HUES48 (cell line): ENCODE measurements at regions not wholly inside any gene's neighbourhood (a gene's known extent, or its start where the extent isn't known, plus 50 kb on each side); places are given as distances from the start of the nearest gene placed in this dataset.

Experiments used
- H3K27ac ChIP-seq: one replicate; pipeline ENCODE4 v1.7.0; 2013; ENCODE audit warnings: low read depth, low read length, inconsistent platforms
- H3K27me3 ChIP-seq: 2 replicates; pipeline ENCODE4 v1.6.1; 2013; ENCODE audit warnings: mild to moderate bottlenecking, low read length; ENCODE audit not compliant: control insufficient read depth, insufficient read depth
- H3K36me3 ChIP-seq: 2 replicates; pipeline ENCODE4 v1.6.1; 2013; ENCODE audit warnings: low read length; ENCODE audit not compliant: control insufficient read depth, insufficient read depth
- H3K4me1 ChIP-seq: 2 replicates; pipeline ENCODE4 v1.6.1; 2013; ENCODE audit warnings: mild to moderate bottlenecking, low read length; ENCODE audit not compliant: control insufficient read depth, insufficient read depth
- H3K4me3 ChIP-seq: 2 replicates; pipeline ENCODE4 v1.5.1; 2013; ENCODE audit warnings: mild to moderate bottlenecking, low read depth, low read length
- H3K9ac ChIP-seq: 2 replicates; pipeline ENCODE4 v1.6.1; 2013; ENCODE audit warnings: mild to moderate bottlenecking, low read depth, low read length, moderate library complexity
- H3K9me3 ChIP-seq: 2 replicates; pipeline ENCODE4 v1.6.1; 2013; ENCODE audit warnings: low read length; ENCODE audit not compliant: control insufficient read depth, insufficient read depth

DNA sequence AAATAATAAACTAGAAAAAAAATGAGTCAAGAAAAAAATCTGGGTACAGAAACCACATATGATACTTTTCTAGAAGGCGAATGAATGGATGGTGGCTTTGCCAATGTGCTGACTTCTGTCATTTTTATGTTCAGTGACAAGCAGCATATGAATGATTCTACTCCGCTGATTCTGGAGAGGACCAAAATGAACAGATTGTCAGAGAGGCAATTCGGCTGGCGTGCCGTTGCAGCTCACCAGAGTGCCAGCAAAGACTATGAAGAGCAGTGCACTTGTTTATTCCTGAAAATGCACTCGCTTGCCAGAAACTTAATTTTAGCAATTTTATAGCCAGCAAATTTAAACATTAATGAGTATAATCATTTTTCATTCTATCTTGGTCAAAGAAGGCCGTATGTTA is 105.9 kb upstream of the NYAP2 start:
- H3K9ac ChIP-seq, result no peak overlapping the region
- H3K27ac ChIP-seq, result no peak overlapping the region
- H3K27me3 ChIP-seq, result no peaks in the 10 kb centered on the region
- H3K4me3 ChIP-seq, result no peak overlapping the region
- H3K9me3 ChIP-seq, result no peaks in the 10 kb centered on the region
- H3K36me3 ChIP-seq, result no peaks in the 10 kb centered on the region
- H3K4me1 ChIP-seq, result no peaks in the 10 kb centered on the region

DNA sequence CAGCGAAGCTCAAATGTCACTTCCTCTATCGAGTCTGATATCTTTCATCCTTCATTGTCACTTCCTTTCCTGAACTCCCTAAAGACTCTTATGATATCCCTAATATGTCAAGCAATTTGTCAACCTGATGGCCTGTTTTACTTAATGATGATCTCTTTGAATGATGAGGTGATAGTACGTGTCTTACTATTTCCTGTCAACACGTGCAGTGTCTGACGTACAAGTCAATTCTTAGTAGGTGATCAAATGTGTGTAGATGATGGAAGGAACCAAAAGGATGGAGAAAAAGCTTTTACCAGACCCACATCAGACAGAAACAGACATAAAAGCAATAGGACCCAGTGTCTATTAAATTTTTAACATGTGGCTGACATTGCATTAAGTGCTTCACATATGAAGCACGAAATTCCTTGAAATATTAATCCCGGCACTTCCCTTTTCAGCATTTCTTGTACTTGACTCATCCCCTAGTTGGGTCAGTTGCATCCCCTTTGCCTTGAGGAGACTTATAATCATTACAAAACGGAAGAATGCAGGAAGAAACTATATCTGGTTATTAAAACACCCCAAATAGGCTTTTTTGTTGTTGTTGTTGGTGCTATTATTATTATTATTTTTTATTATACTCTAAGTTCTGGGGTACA is 108.6 kb upstream of the NYAP2 start:
- no peaks in the 10 kb centered on the region for H3K9me3 ChIP-seq

DNA sequence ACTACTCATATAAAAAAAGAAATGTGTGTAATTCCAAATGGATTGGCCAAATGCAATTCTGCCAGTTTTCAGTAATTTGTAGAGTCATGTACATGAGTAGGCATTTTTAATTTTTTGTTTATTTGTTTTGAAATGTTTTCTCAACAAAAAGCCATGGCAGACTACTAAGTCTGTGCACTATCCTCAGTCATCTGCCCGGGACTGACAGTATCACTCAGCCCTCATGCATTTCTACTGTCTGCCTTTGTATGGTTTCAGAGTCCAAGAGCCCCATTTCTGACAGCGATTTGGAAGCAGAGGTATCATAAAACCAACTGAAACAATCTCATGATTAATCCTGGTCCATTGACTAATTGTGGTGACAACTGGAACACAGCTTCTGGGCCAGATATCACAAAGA is 109.9 kb upstream of the NYAP2 start:
- no peak overlapping the region for H3K27ac ChIP-seq
- H3K27me3 ChIP-seq, result no peaks in the 10 kb centered on the region
- H3K4me1 ChIP-seq, result no peaks in the 10 kb centered on the region
- H3K9me3 ChIP-seq, result no peaks in the 10 kb centered on the region
- no peak overlapping the region for H3K9ac ChIP-seq
- no peak overlapping the region for H3K4me3 ChIP-seq
- no peaks in the 10 kb centered on the region for H3K36me3 ChIP-seq

More for the DNA sequence above, 108.6 kb upstream of the NYAP2 start:
- no peaks in the 10 kb centered on the region for H3K36me3 ChIP-seq
- H3K9ac ChIP-seq, result no peak overlapping the region
- no peak overlapping the region for H3K27ac ChIP-seq
- H3K4me3 ChIP-seq, result no peak overlapping the region
- H3K4me1 ChIP-seq, result no peaks in the 10 kb centered on the region
- no peaks in the 10 kb centered on the region for H3K27me3 ChIP-seq

DNA sequence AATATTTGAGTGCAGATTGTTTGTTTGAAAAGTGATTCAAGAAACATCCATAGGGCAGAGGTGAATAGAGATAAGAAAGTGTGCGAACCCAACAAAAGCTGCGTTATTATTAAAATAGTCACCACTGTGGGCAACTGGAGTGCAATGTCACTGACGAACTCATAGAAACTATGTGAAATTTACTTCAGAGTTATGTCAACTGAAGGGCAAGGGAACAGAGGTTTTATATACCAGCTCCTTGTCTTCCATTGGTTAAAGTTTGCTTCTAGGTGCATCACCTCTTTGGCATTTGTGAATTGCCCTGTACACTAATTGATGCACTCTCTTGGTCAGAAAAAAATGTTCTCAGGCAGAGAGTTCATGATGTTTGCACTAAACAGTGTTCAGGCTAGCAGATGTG is 110.5 kb upstream of the NYAP2 start:
- Histone ChIP-seq H3K27ac (no peak overlapping the region), H3K27me3 (no peaks in the 10 kb centered on the region), H3K36me3 (no peaks in the 10 kb centered on the region), H3K4me3 (no peak overlapping the region), H3K9ac (no peak overlapping the region), H3K9me3 (no peaks in the 10 kb centered on the region), H3K4me1 (no peaks in the 10 kb centered on the region)

DNA sequence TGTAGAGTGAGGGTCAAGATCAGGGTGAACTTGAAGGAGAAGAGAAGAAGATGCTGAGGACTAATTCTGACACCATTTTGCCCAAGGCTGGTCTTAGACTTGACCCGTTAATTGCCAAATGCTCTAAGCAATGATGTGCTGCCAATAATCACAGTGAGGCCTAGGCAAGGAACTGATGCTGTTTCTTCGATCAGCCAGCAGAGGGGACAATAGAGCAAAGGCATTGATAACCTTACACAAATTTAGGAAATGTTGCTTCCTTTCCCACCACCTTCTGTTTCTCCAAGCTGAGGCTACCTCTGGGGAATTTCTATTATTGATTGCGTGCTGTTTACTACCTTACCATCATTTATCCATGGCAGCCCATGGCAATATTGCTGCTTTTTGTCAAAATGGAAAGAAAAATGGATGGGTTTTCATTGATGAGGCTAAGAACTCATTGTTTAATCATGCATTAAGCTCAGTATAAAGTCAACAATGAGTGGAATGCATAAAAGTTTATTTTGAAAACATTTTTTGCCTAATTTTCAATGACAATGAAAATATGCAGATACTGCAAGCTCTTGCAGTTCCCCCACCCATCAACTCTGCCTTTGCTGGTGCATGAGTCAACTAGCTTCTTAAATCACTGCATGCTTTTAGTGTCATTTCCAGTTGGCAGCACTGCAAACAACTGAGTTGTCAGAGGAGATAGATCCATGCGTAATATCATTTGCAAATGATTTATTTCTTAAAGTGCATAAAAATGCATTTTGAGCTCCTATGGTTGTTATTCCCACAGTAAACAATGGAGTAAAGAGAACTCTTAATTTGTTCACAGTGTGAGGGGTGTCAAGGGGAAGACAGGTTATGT is 116.4 kb upstream of the NYAP2 start:
- H3K36me3 ChIP-seq, result no peaks in the 10 kb centered on the region
- H3K9me3 ChIP-seq, result no peaks in the 10 kb centered on the region
- no peak overlapping the region for H3K9ac ChIP-seq
- H3K4me3 ChIP-seq, result no peak overlapping the region
- no peak overlapping the region for H3K27ac ChIP-seq
- H3K4me1 ChIP-seq, result peaks cover 4% of the 10 kb centered on the region; the same call in 1 of the 2 replicates
- no peaks in the 10 kb centered on the region for H3K27me3 ChIP-seq

DNA sequence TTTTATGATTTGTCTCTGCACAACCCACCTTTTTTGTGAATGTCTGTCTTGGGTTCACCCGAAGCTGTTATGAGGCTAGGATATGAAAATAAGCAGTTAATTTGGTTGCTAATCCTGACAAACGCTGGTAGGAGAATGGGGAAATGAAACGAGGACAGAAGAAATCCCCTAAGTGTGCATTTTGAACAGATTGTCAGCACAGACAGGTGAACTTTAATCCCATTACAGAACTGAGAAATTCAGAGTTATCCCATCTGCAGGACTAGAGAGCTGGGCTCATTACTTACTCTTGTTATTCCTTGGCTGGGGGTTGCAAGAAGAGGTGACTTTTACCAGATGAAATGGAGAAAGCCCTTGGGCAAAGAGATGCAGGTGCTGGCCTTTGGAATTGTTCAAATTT is 123.3 kb upstream of the NYAP2 start:
- no peak overlapping the region for H3K9ac ChIP-seq
- no peak overlapping the region for H3K4me3 ChIP-seq
- no peak overlapping the region for H3K27ac ChIP-seq
- H3K9me3 ChIP-seq, result no peaks in the 10 kb centered on the region
- H3K4me1 ChIP-seq, result no peaks in the 10 kb centered on the region
- H3K36me3 ChIP-seq, result no peaks in the 10 kb centered on the region
- no peaks in the 10 kb centered on the region for H3K27me3 ChIP-seq

DNA sequence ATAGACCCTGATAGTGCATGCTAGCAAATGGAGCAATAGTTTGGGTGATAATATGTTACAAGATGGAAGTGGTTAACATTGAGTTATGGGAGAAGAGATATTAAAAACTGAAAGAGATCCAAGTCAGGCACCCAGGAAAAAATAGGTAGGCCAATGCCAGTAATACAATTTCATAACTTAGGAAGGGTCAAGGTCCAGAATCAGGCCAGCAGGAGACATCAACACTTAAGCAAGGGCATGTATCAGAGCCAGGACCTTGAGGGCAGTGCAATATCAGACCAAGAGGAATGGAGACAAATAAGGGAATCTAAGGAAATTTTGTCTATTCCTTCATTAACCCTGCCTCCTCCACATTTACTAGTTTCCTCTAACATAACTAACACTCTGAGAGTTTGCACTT is 124.1 kb upstream of the NYAP2 start:
- Histone ChIP-seq H3K9ac (no peak overlapping the region), H3K27me3 (no peaks in the 10 kb centered on the region), H3K4me3 (no peak overlapping the region), H3K4me1 (no peaks in the 10 kb centered on the region), H3K27ac (no peak overlapping the region), H3K9me3 (no peaks in the 10 kb centered on the region), H3K36me3 (no peaks in the 10 kb centered on the region)

DNA sequence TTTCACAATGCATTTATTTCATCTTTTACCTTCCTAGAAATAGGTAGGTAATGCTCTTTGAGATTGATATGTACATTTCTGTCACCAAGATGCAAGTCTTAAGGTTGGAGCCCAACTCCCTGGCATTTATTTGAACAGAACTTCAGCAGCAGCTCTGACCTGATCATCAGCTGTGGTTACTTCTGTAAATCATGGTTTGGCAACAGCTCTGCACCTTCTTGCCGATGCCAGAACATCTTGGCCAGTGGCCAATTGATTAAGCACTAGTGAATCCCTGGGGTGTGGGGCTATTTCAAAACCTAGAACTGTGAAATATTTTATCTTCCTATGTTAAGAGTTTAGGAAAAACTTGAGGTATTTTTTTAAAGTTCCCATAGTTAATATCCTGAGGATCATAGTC is 124.8 kb upstream of the NYAP2 start:
- H3K4me1 ChIP-seq, result no peaks in the 10 kb centered on the region
- no peaks in the 10 kb centered on the region for H3K9me3 ChIP-seq
- H3K4me3 ChIP-seq, result no peak overlapping the region
- H3K27me3 ChIP-seq, result no peaks in the 10 kb centered on the region
- no peak overlapping the region for H3K27ac ChIP-seq
- H3K36me3 ChIP-seq, result no peaks in the 10 kb centered on the region
- H3K9ac ChIP-seq, result no peak overlapping the region

DNA sequence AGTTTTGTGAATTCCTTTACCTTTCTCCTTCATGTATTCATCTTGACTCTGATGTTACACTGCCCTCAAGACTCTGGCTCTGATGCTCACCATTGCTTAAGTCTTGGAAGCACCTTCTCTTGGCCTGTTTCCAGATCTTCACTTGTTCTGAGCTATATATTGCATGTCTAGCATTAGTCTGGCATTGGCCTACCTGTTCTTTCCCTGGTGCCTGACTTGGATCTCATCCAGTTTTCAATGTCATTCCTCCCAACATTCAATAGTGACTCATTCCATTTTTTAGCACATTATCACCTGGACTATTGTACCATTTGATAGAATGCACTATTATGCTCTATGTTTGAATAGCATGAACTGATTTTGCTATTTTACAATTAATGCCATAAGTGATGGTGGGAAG is 127.3 kb upstream of the NYAP2 start:
- Histone ChIP-seq H3K9me3 (no peaks in the 10 kb centered on the region), H3K27me3 (no peaks in the 10 kb centered on the region), H3K27ac (no peak overlapping the region), H3K9ac (no peak overlapping the region), H3K4me3 (no peak overlapping the region), H3K36me3 (no peaks in the 10 kb centered on the region), H3K4me1 (no peaks in the 10 kb centered on the region)

DNA sequence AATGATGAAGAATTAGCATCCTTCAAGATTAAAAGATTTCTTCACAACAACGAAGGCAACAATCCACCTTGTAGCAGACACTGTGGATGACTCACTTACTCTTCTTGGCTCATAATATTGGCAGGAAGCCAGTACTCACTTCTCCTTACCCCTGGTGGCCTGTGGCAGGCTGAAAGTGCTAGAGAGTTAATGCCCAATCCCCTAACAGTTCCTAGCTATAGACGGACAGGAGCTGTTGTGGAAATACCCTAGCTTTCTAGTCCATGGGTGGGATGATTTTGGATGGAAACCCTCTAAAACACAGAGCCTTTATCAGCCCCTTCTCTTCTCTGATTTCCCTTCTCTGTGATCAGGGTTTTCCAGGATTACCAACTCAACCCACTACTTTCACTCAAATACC is 128.6 kb upstream of the NYAP2 start:
- H3K27me3 ChIP-seq, result no peaks in the 10 kb centered on the region
- no peaks in the 10 kb centered on the region for H3K9me3 ChIP-seq
- no peaks in the 10 kb centered on the region for H3K4me1 ChIP-seq
- no peak overlapping the region for H3K27ac ChIP-seq
- H3K36me3 ChIP-seq, result no peaks in the 10 kb centered on the region
- no peak overlapping the region for H3K4me3 ChIP-seq
- no peak overlapping the region for H3K9ac ChIP-seq

DNA sequence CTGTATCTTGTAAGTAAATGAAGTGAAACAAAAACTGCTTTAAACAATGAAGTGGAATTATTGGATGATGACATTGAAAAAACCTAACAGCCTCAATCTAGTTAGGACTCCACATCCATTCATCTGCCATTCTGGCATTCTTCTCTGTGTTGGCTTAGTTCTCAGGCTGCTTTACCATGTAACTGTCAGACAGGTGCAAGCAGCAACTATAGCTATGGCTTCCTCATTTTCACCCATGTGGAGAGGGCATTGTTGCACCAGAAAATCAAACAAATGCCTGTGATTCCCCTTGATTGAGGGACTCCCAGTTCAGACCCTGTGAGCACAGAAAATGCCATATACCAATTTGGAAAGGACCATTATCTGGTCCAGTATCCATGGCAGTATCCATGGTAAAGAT is 129.5 kb upstream of the NYAP2 start:
- Histone ChIP-seq H3K27ac (no peak overlapping the region), H3K27me3 (no peaks in the 10 kb centered on the region), H3K4me3 (no peak overlapping the region), H3K9me3 (no peaks in the 10 kb centered on the region), H3K4me1 (no peaks in the 10 kb centered on the region), H3K9ac (no peak overlapping the region), H3K36me3 (no peaks in the 10 kb centered on the region)
